ENCODE measurements at regions not wholly inside any gene's neighbourhood (a gene's known extent, or its start where the extent isn't known, plus 50 kb on each side); places are given as distances from the start of the nearest gene placed in this dataset.

GRCh38 chr5:28862137-28862859 is 1823.9 kb upstream of the CDH9 start:
- DNase-seq (ENCODE audit: low spot score) (no peak), ATAC-seq (ENCODE audit: insufficient number of reproducible peaks, low FRiP score, low read depth) (no peak)
- H3K4me3 ChIP-seq, result no peak overlapping the region
- no peak overlapping the region for H3K27ac ChIP-seq
- no peaks in the 10 kb centered on the region for H3K4me1 ChIP-seq (ENCODE audit: control insufficient read depth in 1 of 2, low read depth in 2 of 2)
- no peak for TF ChIP-seq CTCF (IDR thresholded peaks at IDR 0.05)
- no peaks in the 10 kb centered on the region for H3K36me3 ChIP-seq
- no peaks in the 10 kb centered on the region for H3K9me3 ChIP-seq
- H3K27me3 ChIP-seq (replicated peaks; ENCODE audit: insufficient read depth), result no peaks in the 10 kb centered on the region

- Histone ChIP-seq H3K27me3 (replicated peaks; ENCODE audit: insufficient read depth) (no peaks in the 10 kb centered on the region), H3K4me3 (no peak overlapping the region), H3K27ac (no peak overlapping the region), H3K4me1 (ENCODE audit: control insufficient read depth in 1 of 2, low read depth in 2 of 2) (no peaks in the 10 kb centered on the region), H3K36me3 (no peaks in the 10 kb centered on the region), H3K9me3 (no peaks in the 10 kb centered on the region)
- DNase-seq (ENCODE audit: low spot score) (no peak), ATAC-seq (ENCODE audit: insufficient number of reproducible peaks, low FRiP score, low read depth) (no peak)
- no peak for TF ChIP-seq CTCF (IDR thresholded peaks at IDR 0.05)
Observed at GRCh38 chr5:28855626-28856025, 1817.2 kb upstream of the CDH9 start.

- no peak for TF ChIP-seq CTCF (IDR thresholded peaks at IDR 0.05)
- Histone ChIP-seq H3K4me3 (no peak overlapping the region), H3K9me3 (no peaks in the 10 kb centered on the region), H3K27ac (no peak overlapping the region), H3K27me3 (replicated peaks; ENCODE audit: insufficient read depth) (no peaks in the 10 kb centered on the region), H3K4me1 (ENCODE audit: control insufficient read depth in 1 of 2, low read depth in 2 of 2) (no peaks in the 10 kb centered on the region), H3K36me3 (no peaks in the 10 kb centered on the region)
- ATAC-seq (ENCODE audit: insufficient number of reproducible peaks, low FRiP score, low read depth) (no peak), DNase-seq (ENCODE audit: low spot score) (no peak)
Observed at GRCh38 chr5:28850320-28850921, 1812.0 kb upstream of the CDH9 start.

GRCh38 chr5:28831042-28831441 is 1792.7 kb upstream of the CDH9 start:
- no peak for TF ChIP-seq CTCF (IDR thresholded peaks at IDR 0.05)
- DNase-seq (ENCODE audit: low spot score) (no peak), ATAC-seq (ENCODE audit: insufficient number of reproducible peaks, low FRiP score, low read depth) (no peak)
- no peaks in the 10 kb centered on the region for H3K27me3 ChIP-seq (replicated peaks; ENCODE audit: insufficient read depth)
- no peaks in the 10 kb centered on the region for H3K36me3 ChIP-seq
- no peak overlapping the region for H3K4me3 ChIP-seq
- no peaks in the 10 kb centered on the region for H3K4me1 ChIP-seq (ENCODE audit: control insufficient read depth in 1 of 2, low read depth in 2 of 2)
- H3K27ac ChIP-seq, result no peak overlapping the region
- no peaks in the 10 kb centered on the region for H3K9me3 ChIP-seq

GRCh38 chr5:28823231-28823630 is 1784.8 kb upstream of the CDH9 start:
- Histone ChIP-seq H3K27me3 (replicated peaks; ENCODE audit: insufficient read depth) (no peaks in the 10 kb centered on the region), H3K4me3 (no peak overlapping the region), H3K9me3 (no peaks in the 10 kb centered on the region), H3K27ac (no peak overlapping the region), H3K36me3 (no peaks in the 10 kb centered on the region), H3K4me1 (ENCODE audit: control insufficient read depth in 1 of 2, low read depth in 2 of 2) (no peaks in the 10 kb centered on the region)
- DNase-seq (ENCODE audit: low spot score) (no peak), ATAC-seq (ENCODE audit: insufficient number of reproducible peaks, low FRiP score, low read depth) (no peak)
- no peak for TF ChIP-seq CTCF (IDR thresholded peaks at IDR 0.05)
